ENCODE measurements at regions not wholly inside any gene's neighbourhood (a gene's known extent, or its start where the extent isn't known, plus 50 kb on each side); places are given as distances from the start of the nearest gene placed in this dataset.

- no peak for TF ChIP-seq POLR2A (IDR thresholded peaks at IDR 0.05)
- no peak for TF ChIP-seq CTCF (IDR thresholded peaks at IDR 0.05)
- intact Hi-C loops (cut with DNase I) = no loop called here
- Histone ChIP-seq H3K36me3 (replicated peaks in 1 of 2) (no peaks in the 10 kb centered on the region), H3K27me3 (no peaks in the 10 kb centered on the region), H3K4me1 (replicated peaks in 1 of 2) (no peaks in the 10 kb centered on the region), H3K9me3 (replicated peaks in 1 of 3) (no peaks in the 10 kb centered on the region), H3K4me3 (no peak overlapping the region), H3K27ac (no peak overlapping the region)
- DNase-seq = no peak
- 76 to 90% (median 80%) methylated on average over 3 of the region's 3 CpGs for WGBS, 4 donors
These were observed 134.1 kb downstream of the ZC3H11B start for GRCh38 chr1:219478811-219479210.

GRCh38 chr1:219477861-219478260 lies 135.0 kb downstream of the ZC3H11B start:
- no peak overlapping the region for H3K4me3 ChIP-seq
- WGBS, 4 donors = 77 to 85% (median 80%) methylated on average over 4 of the region's 4 CpGs
- H3K27ac ChIP-seq = no peak overlapping the region

GRCh38 chr1:219476716-219477115 lies 136.2 kb downstream of the ZC3H11B start:
- no peak for TF ChIP-seq CTCF (IDR thresholded peaks at IDR 0.05)
- no peak for TF ChIP-seq POLR2A (IDR thresholded peaks at IDR 0.05)
- no peaks in the 10 kb centered on the region for H3K36me3 ChIP-seq (replicated peaks in 1 of 2)
- DNase-seq = no peak
- no peaks in the 10 kb centered on the region for H3K27me3 ChIP-seq
- H3K4me3 ChIP-seq = no peak overlapping the region
- no peak overlapping the region for H3K27ac ChIP-seq
- no peaks in the 10 kb centered on the region for H3K9me3 ChIP-seq (replicated peaks in 1 of 3)
- WGBS, 4 donors = 64 to 88% (median 78%) methylated on average over 1 of the region's 1 CpG
- H3K4me1 ChIP-seq (replicated peaks in 1 of 2) = no peaks in the 10 kb centered on the region
- intact Hi-C loops (cut with DNase I) = no loop called here

More at GRCh38 chr1:219477861-219478260, 135.0 kb downstream of the ZC3H11B start:
- no peak for DNase-seq
- Histone ChIP-seq H3K9me3 (replicated peaks in 1 of 3) (no peaks in the 10 kb centered on the region), H3K27me3 (no peaks in the 10 kb centered on the region), H3K4me1 (replicated peaks in 1 of 2) (no peaks in the 10 kb centered on the region), H3K36me3 (replicated peaks in 1 of 2) (no peaks in the 10 kb centered on the region)
- intact Hi-C loops (cut with DNase I) = no loop called here
- TF ChIP-seq POLR2A (IDR thresholded peaks at IDR 0.05) (no peak), CTCF (IDR thresholded peaks at IDR 0.05) (no peak)

GRCh38 chr1:219476116-219476515 lies 136.8 kb downstream of the ZC3H11B start:
- Histone ChIP-seq H3K9me3 (replicated peaks in 1 of 3) (no peaks in the 10 kb centered on the region), H3K27me3 (no peaks in the 10 kb centered on the region), H3K27ac (no peak overlapping the region), H3K36me3 (replicated peaks in 1 of 2) (no peaks in the 10 kb centered on the region), H3K4me1 (replicated peaks in 1 of 2) (no peaks in the 10 kb centered on the region), H3K4me3 (no peak overlapping the region)
- WGBS, 4 donors = 74 to 82% (median 77%) methylated on average over 2 of the region's 2 CpGs
- no peak for DNase-seq
- intact Hi-C loops (cut with DNase I) = no loop called here
- TF ChIP-seq POLR2A (IDR thresholded peaks at IDR 0.05) (no peak), CTCF (IDR thresholded peaks at IDR 0.05) (no peak)

All from adrenal gland (tissue), 9 donors.